ENCODE measurements at regions not wholly inside any gene's neighbourhood (a gene's known extent, or its start where the extent isn't known, plus 50 kb on each side); places are given as distances from the start of the nearest gene placed in this dataset.
A peak's percentile ranks its signal among the peaks of the same experiment; 100 is the strongest.

GRCh38 chr6:14210663-14211561, 93.3 kb downstream of the CD83 start (continued):
- no peak; the same call in 1 of the 2 replicates for TF ChIP-seq PHF21A (CRISPR knock-in tag; IDR thresholded peaks at IDR 0.05)
- no peak for TF ChIP-seq FOXJ3 (CRISPR knock-in tag; IDR thresholded peaks at IDR 0.05; ENCODE audit: borderline replicate concordance)
- TF ChIP-seq KAT2B (IDR thresholded peaks at IDR 0.05; ENCODE audit: borderline replicate concordance, low read depth, low read length) = no peak
- no peak for TF ChIP-seq ZNF414 (CRISPR knock-in tag; IDR thresholded peaks at IDR 0.05)
- peak; percentile 52; the same call in 1 of the 2 replicates for TF ChIP-seq ZBED4 (CRISPR knock-in tag; IDR thresholded peaks at IDR 0.05; ENCODE audit: borderline replicate concordance)
- peak; percentile 58; the same call in 1 of the 2 replicates for TF ChIP-seq IKZF5 (CRISPR knock-in tag; IDR thresholded peaks at IDR 0.05)
- TF ChIP-seq PPARG (CRISPR knock-in tag; conservative IDR thresholded peaks at IDR 0.05) = no peak
- peak; percentile 46; the same call in 1 of the 2 replicates for TF ChIP-seq ZNF777 (CRISPR knock-in tag; IDR thresholded peaks at IDR 0.05)
- TF ChIP-seq ZNF121 (CRISPR knock-in tag; IDR thresholded peaks at IDR 0.05) = no peak
- no peak for TF ChIP-seq ZBTB40 (IDR thresholded peaks at IDR 0.05)
- TF ChIP-seq ZBTB40 (CRISPR knock-in tag; IDR thresholded peaks at IDR 0.05) = peak; percentile 57; the same call in 1 of the 2 replicates
- TF ChIP-seq RFX1 (IDR thresholded peaks at IDR 0.05) = no peak

Data from HepG2 (cell line).